ENCODE measurements at regions not wholly inside any gene's neighbourhood (a gene's known extent, or its start where the extent isn't known, plus 50 kb on each side); places are given as distances from the start of the nearest gene placed in this dataset.
A peak's percentile ranks its signal among the peaks of the same experiment; 100 is the strongest.

GRCh38 chr16:17847234-17847795 is 376.6 kb upstream of the XYLT1 start:
- no peak for DNase-seq

DNA sequence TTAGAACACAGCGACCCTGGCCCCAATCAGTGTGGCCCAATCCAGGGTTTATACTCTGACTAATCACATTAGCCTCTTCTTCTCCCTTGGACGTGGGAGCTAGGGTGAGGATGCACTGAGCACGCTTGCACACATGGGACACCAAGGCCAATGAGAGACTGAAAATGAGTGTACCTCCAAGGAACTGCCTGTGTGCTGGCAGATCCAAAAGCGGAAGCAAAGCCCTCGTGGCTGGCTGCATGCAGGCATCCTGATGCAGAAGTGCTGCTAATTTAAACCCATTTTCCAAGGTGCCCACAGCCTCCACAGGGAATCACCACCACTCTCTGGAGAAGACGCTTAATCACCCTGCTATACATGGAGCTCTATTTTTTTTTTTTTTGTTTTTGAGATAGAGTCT is 375.3 kb upstream of the XYLT1 start:
- DNase-seq = no peak

- no peak for DNase-seq
Observed at GRCh38 chr16:17845031-17845430, 374.3 kb upstream of the XYLT1 start.

- DNase-seq = no peak
Observed at GRCh38 chr16:17843905-17844304, 373.1 kb upstream of the XYLT1 start.

DNA sequence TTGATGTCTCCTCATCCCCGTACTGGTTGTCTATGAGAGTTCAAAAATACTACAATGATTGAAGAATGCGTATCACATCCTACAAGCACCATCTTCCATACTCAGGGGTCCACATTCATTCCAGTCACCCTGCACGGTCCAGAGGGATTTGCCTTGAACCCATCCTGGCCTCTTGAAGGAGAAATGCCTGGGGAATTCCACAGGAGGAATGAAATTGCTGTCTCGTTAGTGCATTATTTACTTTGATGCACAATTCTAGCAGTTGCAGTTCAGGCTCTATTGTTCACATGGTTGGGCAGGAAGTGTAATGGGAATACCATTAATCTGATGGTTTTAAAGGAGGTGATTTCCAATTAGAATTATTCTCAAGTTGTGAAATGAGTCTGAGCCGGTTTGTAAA is 369.1 kb upstream of the XYLT1 start:
- no peak for DNase-seq

- no peak for DNase-seq
Observed at GRCh38 chr16:17839272-17839671, 368.5 kb upstream of the XYLT1 start.

DNA sequence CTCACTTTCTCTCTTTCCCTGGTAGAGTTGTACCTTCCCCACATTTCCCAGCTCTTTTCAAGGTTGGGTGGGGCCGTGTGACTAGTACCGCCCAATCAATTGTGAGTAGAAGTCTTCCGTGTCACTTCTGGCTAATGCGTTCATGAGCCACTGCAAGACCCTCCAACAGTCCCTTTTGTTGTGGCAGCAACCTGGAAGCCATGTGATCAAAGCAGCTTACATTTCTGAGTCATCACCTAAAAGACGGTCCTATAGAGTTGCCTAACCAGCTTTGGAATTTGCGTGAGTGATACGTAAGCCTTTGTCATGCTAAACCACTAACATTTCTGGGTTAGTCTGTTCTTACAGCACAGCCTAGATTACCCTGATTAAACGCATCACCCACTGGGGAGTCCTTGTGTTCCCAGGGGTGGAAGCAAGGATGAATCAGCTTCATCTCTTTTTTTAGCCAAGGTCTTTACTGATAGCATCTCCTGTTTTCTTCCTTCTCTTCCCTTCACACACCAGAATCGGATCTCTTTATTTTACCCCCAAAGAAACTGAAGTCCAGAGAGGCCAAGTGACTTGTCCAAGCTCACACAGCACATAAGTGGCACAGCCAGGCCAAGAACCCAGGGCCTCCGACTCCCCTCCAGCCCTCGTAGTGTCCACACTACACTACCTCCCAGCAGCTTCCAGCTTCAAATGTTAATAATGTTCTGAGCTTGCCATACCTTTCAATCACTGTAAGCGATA is 366.3 kb upstream of the XYLT1 start:
- peak; percentile 99 for DNase-seq

DNA sequence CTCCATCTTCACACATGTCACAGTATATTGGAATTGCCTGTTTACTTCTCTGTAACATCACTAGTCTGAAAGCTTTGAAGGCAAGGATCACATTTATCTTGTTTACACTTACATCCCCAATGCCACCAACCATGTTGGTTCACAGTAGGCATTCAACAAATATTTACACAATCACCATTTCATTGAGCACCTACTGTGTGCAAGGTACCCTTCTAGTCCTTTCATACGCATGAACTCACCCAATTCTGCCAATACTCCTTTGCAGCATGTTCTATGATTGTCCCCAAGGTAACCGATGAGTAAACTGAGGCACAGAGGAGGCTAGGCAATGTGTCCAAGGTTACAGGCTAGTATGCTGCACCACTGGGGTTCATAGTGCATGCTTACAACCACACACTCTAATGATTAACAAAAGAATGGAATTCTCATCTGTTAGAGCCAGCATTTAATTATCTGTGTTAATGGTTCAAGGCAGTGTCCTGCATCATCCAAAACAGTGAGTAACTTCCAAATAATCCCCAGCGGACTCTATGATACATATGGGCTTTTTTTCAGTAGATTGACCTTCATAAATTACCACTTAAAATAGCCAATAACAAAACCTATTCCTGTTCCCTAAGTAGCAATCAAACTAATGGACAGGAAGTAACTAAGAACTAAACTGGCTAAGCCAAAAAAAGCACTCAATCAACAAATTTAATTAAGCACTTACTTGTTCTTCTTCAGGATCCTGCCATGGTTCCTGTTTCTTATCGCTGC is 364.5 kb upstream of the XYLT1 start:
- DNase-seq = peak; percentile 61

DNA sequence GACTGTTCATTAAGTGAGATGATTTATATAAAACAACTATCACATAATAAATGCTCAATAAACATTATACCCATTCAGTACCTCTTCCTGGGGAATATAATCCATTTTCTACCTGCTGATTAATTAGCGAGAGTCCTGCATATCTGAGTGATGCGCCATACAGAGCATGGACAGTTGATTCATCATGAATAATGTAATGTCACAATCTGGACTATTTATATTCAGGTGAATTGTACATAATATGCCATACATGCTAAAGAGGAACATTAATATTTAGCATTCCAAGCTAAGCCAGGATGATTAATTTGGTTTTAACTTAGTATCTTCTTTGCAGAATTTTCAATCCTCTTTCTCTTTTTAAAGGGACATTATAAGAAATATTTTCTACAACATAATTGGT is 362.0 kb upstream of the XYLT1 start:
- no peak for DNase-seq

DNA sequence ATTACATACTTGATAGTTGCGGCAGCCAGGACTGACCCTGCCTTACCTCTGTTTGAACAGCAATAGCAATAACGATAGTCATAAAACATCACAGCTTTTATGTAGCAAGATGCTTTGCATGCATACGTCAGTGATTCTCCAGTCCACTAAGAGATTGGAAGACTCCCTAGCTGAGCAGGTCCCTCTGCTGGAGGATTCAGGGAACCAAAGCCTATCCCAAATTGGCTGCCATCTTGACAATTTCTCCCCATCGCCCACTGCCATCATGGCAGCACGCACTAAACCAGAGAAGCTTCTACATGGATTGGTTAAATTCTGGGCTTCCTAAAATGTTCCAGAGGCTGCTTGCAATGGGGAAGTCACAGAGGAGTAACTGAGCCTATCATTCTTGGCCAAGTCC is 360.6 kb upstream of the XYLT1 start:
- DNase-seq = peak; percentile 54

GRCh38 chr16:17830651-17831050 is 359.9 kb upstream of the XYLT1 start:
- peak; percentile 42 for DNase-seq

GRCh38 chr16:17829811-17830210 is 359.1 kb upstream of the XYLT1 start:
- peak; percentile 65 for DNase-seq

DNA sequence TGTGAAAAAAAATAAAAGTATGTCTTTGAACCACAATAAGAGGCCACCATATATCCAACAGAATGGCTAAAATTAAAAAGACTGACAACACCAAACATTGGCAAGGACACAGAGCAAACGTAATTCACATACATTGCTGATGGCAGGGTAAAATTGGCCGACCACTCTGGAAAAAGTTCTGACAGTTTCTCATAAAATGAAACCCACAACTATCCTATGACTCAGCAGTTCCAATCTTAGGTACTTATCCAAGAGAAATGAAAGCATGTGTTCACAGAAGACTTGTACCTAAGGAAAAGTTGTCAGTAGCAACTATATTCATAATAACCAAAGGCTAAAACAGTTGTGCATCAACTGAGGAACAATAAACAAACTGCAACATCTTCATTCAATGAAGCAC is 357.3 kb upstream of the XYLT1 start:
- DNase-seq = peak; percentile 97

DNA sequence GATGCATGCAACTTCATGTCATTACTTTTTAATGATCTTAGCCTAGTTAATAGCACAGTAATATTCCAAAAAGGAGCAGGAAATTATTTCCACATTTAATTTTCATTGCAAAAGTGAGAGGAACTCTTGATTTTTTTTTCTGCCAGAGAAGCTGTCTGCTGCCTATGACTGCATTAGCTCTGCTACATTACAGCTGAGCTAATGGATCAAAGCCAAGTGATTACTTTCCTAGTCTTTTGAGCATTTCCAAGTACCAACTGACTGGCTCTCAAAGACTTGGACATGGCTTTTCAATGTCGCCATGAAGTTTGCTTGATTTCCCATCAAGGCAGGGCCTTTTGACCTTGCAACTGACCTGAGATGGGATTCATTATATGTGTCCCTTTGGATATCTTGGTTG is 356.6 kb upstream of the XYLT1 start:
- peak; percentile 62 for DNase-seq

DNA sequence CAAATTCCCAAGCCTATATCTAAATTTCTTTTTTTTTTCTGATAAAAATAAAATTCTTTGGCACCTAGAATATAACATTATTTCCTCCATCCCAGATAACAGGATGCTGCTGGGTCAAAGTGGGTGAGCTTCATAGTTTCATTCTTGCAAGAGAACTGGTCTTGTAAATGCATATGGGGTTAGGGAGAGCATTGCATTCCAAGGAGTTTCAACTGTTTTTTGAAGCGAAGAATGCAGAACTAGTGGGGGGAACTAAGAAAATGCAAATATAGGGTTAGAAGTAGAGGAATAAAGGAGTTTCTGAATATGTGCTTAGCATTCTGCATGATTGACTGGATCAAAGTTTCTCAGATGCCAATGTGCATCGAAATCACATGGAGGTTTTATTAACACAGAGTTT is 347.2 kb upstream of the XYLT1 start:
- DNase-seq = no peak

GRCh38 chr16:17817260-17817659 is 346.5 kb upstream of the XYLT1 start:
- DNase-seq = no peak

DNA sequence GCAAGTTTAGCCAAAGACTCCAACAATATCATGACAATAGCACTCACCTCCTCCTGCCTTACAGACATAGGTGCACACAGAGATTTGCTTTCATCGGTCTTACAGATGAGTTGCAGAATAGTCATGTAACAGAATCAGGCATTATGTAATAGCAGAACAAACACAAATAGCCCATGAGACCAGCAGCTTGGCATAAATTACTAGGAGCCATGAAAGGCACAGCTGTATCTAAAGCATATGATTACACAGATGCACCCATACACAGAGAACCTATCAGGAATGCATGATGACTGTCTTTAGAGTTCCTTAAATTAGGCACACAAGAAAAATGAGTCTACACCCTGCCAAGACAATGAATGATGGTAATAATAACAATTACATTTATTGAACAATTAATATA is 342.0 kb upstream of the XYLT1 start:
- DNase-seq = no peak

DNA sequence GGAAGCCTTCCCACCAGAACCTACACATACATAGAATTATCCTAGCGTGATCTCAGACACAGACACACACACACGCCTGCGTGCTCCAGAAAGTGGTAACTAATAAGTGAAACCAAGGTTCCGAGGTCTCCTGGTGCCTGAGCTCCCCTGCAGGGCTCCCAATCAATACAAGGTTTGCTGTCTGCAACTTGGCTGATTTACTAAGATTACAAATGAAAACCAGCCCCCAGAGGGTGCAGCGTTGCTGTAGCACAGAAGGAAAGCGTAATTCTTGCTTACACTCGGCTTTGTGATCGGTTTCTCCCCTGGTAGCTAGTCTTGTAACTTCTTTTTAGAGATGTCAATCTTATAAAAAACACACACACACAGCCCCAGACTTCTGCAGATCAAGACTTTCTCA is 334.1 kb upstream of the XYLT1 start:
- DNase-seq = peak; percentile 72

DNA sequence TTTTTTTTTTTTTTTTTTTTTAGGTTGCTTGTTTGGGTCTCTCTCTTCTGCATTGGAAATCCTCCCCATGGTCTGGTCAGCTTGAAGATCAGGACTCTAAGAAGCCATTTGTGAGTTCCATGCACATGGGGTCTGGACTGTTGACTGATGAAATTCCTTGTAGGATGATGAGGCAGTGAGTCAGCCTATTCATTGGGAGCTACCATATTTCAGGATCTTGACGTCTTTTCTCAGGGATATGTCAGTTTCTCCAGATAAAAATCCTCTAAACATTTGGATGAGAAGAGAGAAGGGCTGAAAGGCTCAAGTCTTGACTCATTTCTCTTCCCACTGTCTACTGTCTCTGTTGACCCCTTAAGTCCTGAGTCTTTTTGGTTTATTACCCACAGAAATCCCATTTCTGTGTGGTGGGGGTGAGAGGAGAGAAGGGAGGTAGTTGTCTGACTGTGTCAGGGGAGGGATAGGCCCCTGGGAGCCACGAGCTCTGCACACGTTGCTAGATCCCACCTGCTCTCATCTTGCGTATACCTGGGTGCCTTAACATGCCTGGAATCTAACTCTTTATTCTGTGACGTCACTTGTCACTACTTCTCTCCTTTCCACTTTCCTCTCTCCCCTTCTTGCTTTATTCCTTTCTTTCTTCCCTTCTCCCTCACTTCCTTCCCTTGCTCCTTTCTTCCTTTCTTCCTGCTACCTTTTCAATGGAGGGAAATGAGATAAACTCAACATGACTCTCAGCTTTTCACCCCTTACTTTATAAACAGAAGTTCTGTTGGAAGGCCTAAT is 333.1 kb upstream of the XYLT1 start:
- DNase-seq = peak; percentile 97

- peak; percentile 68 for DNase-seq
Observed at GRCh38 chr16:17802571-17802970, 331.8 kb upstream of the XYLT1 start.

GRCh38 chr16:17801068-17801467 is 330.3 kb upstream of the XYLT1 start:
- peak; percentile 72 for DNase-seq

GRCh38 chr16:17798716-17799115 is 328.0 kb upstream of the XYLT1 start:
- no peak for DNase-seq

GRCh38 chr16:17793354-17793753 is 322.6 kb upstream of the XYLT1 start:
- no peak for DNase-seq

Measured in fibroblast of skin of right quadriceps (primary cell).